ENCODE measurements at regions not wholly inside any gene's neighbourhood (a gene's known extent, or its start where the extent isn't known, plus 50 kb on each side); places are given as distances from the start of the nearest gene placed in this dataset.

- TF ChIP-seq CTCF (IDR thresholded peaks at IDR 0.05), result no peak
- no peak for TF ChIP-seq POLR2A (IDR thresholded peaks at IDR 0.05)
These were observed 1012.1 kb downstream of the TMEM182 start for GRCh38 chr2:103773884-103774283.
